D721Med (cell line): ENCODE measurements at regions not wholly inside any gene's neighbourhood (a gene's known extent, or its start where the extent isn't known, plus 50 kb on each side); places are given as distances from the start of the nearest gene placed in this dataset.
"Not testable (repeated sequence)": the region's sequence is repeated elsewhere in the genome, so short reads cannot be mapped to it uniquely, and the experiment has no call there.

Source experiments
- DNase-seq: peaks from one replicate; pipeline ENCODE4 v3.0.0; 2011; ENCODE audit warnings: low spot score; ENCODE audit not compliant: insufficient read length
- FAIRE-seq: peaks from 2 replicates; lab custom pipeline; 2011; peaks lifted over from hg19 to GRCh38; lab: Jason Lieb, UNC
- TF ChIP-seq, protein P1 (sequence below): IDR thresholded peaks from 2 replicates; pipeline ENCODE4 v1.5.1; 2012; ENCODE audit warnings: mild to moderate bottlenecking, control low read depth; ENCODE audit not compliant: insufficient read depth; ENCODE audit errors: missing control alignments

DNA sequence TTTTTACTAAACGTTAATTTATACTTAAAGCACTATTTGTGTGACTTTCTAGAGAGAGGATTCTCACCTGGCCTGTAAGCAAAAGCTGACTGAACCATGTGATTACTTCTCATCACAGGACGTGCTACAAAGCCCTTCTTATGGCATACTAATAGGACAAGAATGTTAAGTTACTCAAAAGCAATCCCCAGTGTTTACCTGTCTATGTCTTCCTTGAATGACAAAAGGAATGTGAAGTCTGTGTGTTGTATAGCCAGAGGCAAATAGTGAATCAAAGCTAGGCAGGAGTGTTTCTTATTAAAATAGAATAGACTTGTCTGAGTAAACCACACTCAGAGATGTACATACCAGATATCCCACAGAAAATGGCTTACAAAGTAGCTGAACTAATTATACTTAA is 1465.5 kb downstream of the SUCLG1 start:
- DNase-seq (no peak), FAIRE-seq (no peak)
- TF ChIP-seq, protein P1, sequence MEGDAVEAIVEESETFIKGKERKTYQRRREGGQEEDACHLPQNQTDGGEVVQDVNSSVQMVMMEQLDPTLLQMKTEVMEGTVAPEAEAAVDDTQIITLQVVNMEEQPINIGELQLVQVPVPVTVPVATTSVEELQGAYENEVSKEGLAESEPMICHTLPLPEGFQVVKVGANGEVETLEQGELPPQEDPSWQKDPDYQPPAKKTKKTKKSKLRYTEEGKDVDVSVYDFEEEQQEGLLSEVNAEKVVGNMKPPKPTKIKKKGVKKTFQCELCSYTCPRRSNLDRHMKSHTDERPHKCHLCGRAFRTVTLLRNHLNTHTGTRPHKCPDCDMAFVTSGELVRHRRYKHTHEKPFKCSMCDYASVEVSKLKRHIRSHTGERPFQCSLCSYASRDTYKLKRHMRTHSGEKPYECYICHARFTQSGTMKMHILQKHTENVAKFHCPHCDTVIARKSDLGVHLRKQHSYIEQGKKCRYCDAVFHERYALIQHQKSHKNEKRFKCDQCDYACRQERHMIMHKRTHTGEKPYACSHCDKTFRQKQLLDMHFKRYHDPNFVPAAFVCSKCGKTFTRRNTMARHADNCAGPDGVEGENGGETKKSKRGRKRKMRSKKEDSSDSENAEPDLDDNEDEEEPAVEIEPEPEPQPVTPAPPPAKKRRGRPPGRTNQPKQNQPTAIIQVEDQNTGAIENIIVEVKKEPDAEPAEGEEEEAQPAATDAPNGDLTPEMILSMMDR: no peak

DNA sequence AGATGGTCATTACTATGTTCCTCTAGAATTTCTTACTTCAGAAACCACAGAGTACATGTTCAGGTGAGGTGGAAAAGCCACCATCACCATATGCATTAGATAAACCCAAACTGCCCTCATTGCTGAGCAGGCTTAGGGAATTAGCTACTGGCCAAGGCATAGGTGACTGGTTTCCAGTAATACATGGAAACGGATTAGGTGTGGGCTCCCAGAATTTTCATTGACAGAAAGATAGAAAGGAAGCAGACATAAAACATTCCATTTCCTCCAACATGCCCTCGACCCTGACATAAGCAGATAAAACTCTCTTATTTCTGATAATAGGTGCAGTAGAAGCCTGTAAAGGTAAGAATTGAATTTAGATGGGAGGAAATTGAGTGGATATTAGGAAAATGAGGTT is 1466.1 kb downstream of the SUCLG1 start:
- no peak for FAIRE-seq
- no peak for DNase-seq

DNA sequence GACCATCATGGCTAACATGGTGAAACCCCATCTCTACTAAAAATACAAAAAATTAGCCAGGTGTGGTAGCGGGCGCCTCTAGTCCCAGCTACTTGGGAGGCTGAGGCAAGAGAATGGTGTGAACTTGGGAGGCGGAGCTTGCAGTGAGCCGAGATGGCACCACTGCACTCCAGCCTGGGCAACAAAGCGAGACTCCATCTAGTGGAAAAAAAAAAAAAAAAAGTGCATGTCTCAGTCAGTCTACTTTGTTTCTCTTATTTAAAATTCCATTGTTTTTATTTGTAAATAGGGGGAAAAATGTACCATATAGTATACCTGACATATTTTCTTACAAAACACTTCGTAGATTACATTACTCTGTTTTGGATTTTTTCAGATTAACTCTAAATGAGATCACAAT is 1471.4 kb downstream of the SUCLG1 start:
- FAIRE-seq, DNase-seq: not testable (repeated sequence)

More for the DNA sequence above, 1466.1 kb downstream of the SUCLG1 start:
- TF ChIP-seq, protein P1: no peak

DNA sequence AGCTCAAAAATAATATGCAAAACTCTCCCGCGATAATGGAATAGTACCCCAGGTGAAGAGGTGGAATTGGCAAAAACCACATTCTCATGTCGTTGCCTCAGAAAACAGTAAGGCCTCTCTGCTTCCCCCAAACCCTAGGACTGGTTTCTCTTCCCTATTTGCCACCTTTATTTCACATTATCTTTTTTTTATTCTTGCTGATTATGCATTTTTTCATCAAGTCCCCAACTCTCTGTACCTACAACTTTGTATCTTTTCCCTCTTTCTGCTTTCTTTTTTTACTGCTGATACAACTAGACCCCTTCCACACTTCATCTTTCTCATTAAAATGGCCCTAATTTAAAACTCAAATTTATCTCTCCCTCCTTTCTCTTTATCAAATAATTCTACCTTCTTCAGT is 1472.2 kb downstream of the SUCLG1 start:
- no peak for FAIRE-seq
- TF ChIP-seq, protein P1: no peak

DNA sequence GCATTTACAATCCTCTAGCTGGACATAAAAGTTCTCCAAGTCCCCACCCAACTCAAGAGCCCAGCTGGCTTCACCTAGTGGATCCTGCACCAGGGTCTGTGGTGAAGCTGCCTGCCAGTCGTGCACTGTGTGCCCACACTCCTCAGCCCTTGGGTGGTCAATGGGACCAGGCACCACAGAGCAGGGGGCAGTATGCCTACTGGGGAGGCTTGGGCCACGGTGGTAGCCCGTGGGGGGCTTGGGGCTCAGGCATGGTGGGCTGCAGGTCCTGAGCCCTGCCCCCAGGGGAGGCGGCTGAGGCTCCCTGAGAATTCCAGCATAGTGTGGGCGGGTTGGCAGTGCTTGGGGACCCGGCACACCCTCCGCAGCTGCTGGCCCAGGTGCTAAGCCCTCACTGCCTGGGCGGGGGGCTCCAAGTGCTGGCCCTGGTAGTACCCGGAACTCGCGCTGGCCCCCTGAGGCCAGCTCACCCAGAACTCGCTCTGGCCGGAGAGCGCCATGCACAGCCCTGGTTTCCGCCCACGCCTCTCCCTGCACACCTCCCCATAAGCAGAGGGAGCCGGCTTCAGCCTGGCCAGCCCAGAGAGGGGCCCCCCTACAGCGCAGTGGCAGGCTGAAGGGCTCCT is 1473.4 kb downstream of the SUCLG1 start:
- FAIRE-seq (no peak), DNase-seq (no peak)

More for the DNA sequence above, 1472.2 kb downstream of the SUCLG1 start:
- DNase-seq: no peak

DNA sequence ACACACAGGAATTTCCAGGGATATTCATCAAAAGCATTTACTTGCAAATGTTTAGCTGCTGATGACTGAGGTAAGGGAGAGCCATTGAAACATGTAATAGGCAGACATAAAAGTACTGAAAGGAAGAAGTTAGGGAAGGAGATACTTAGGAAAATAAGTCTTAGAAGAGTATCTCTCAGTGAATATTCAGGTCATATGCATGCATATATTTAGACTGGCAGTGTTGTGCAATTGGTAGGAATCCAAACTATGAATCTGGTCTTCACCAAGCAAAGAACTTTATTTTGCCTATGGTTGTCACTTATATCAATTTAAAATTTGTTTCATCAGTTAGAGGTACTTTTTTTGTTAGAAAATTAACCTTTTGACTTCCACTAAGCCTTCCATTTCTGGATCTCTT is 1490.7 kb downstream of the SUCLG1 start:
- TF ChIP-seq, protein P1: no peak
- FAIRE-seq: no peak
- DNase-seq: no peak

More for the DNA sequence above, 1473.4 kb downstream of the SUCLG1 start:
- TF ChIP-seq, protein P1: no peak

DNA sequence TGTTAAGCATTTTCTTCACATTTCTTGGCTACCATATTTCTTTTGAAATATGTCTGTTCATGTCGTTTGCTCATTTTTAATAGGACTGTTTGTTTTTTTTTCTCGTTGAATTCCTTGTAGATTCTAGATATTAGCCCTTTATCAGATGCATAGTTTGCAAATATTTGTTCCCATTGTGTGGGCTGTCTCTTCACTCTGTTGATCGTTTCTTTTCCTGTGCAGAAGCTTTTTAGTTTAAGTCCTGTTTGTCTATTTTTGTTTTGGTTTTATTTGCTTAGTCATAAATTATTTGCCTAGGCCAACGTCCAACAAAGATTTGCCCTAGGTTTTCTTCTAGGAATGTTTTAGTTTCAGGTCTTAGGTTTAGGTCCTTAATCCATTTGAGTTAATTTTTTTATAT is 1494.7 kb downstream of the SUCLG1 start:
- FAIRE-seq: no peak
- TF ChIP-seq, protein P1: no peak
- DNase-seq: no peak
